GM12878 (cell line): ENCODE measurements at regions not wholly inside any gene's neighbourhood (a gene's known extent, or its start where the extent isn't known, plus 50 kb on each side); places are given as distances from the start of the nearest gene placed in this dataset.

Experiments used
- BMI1 ChIP-seq: fragments of 450-650 bp; IDR thresholded peaks from 2 replicates; pipeline ENCODE4 v1.6.1; 2016; ENCODE audit warnings: mild to moderate bottlenecking, moderate library complexity, borderline replicate concordance
- CTCF ChIP-seq, 3 experiments: IDR thresholded peaks in 2 of 3; conservative IDR thresholded peaks in 1 of 3; 2 replicates each; pipeline ENCODE4 v1.5.1; 2011; ENCODE audit warnings: low read depth in 3 of 3, low read length in 3 of 3, mild to moderate bottlenecking in 3 of 3, control low read depth in 2 of 3, moderate library complexity in 2 of 3, inconsistent platforms in 1 of 3, mixed read lengths in 1 of 3; ENCODE audit not compliant: control insufficient read depth in 2 of 3, insufficient read depth in 1 of 3; ENCODE audit errors: extremely low read depth in 1 of 3
- EP300 ChIP-seq, 2 experiments: fragments of 150-350 bp in 1 of 2; IDR thresholded peaks; 2 replicates each; pipeline ENCODE4 v1.6.1; 2011 to 2012; ENCODE audit warnings: low read depth in 2 of 2, low read length in 2 of 2, borderline replicate concordance in 1 of 2, improper control_type of control experiment in 1 of 2, inconsistent platforms in 1 of 2; ENCODE audit not compliant: control insufficient read depth in 1 of 2
- MEF2B ChIP-seq: fragments of 450-650 bp; IDR thresholded peaks from 2 replicates; pipeline ENCODE4 v1.6.1; 2018; ENCODE audit warnings: mild to moderate bottlenecking, moderate library complexity; ENCODE audit not compliant: partially characterized antibody, poor library complexity, severe bottlenecking
- POLR2A ChIP-seq: IDR thresholded peaks from 2 replicates; pipeline ENCODE4 v1.6.1; 2011; ENCODE audit warnings: low read depth, mild to moderate bottlenecking, low read length
- RCOR1 ChIP-seq: conservative IDR thresholded peaks from 2 replicates; pipeline ENCODE4 v1.6.1; 2012; ENCODE audit warnings: low read depth, low read length, improper control_type of control experiment
- ZNF384 ChIP-seq: IDR thresholded peaks from 2 replicates; pipeline ENCODE4 v1.6.1; 2012; ENCODE audit warnings: low read depth, mild to moderate bottlenecking, low read length, improper control_type of control experiment, borderline replicate concordance
- TF ChIP-seq, protein P1 (sequence below): fragments of 450-650 bp; IDR thresholded peaks from 2 replicates; pipeline ENCODE4 v1.6.1; 2018; ENCODE audit warnings: mild to moderate bottlenecking, low read depth, moderate library complexity; ENCODE audit not compliant: partially characterized antibody
- TF ChIP-seq, protein P2 (sequence below): fragments of 450-650 bp; IDR thresholded peaks from 2 replicates; pipeline ENCODE4 v1.6.1; 2014; ENCODE audit warnings: mild to moderate bottlenecking
- TF ChIP-seq, protein P3 (sequence below): fragments of 450-650 bp; IDR thresholded peaks from 2 replicates; pipeline ENCODE4 v1.6.1; 2016; ENCODE audit warnings: mild to moderate bottlenecking

DNA sequence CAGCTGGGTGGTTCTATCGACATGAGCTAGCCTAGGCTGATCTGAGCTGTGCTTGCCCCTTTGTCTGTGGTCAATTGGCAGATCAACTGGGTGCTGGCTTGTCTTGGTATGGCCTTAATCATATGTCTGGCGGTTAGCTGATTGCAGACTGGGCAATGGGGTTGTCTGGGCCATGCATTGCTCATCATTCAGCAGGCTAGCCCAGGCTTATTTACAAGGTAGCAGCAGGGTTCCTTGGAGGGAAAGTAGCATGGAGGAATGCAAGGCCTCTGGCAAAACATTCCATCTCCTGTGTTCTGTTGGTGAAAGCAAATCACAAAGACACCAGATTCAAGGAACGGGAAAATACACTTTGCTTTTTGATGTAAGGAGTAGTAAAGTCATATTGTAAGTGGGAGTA lies 84.0 kb upstream of the IVNS1ABP start:
- TF ChIP-seq CTCF (IDR thresholded peaks at IDR 0.05 in 2 of 3, conservative IDR thresholded peaks at IDR 0.05 in 1 of 3; ENCODE audit: control insufficient read depth in 2 of 3, extremely low read depth in 1 of 3, insufficient read depth in 1 of 3, low read depth in 3 of 3, low read length in 3 of 3): no peak
- TF ChIP-seq, protein P1, sequence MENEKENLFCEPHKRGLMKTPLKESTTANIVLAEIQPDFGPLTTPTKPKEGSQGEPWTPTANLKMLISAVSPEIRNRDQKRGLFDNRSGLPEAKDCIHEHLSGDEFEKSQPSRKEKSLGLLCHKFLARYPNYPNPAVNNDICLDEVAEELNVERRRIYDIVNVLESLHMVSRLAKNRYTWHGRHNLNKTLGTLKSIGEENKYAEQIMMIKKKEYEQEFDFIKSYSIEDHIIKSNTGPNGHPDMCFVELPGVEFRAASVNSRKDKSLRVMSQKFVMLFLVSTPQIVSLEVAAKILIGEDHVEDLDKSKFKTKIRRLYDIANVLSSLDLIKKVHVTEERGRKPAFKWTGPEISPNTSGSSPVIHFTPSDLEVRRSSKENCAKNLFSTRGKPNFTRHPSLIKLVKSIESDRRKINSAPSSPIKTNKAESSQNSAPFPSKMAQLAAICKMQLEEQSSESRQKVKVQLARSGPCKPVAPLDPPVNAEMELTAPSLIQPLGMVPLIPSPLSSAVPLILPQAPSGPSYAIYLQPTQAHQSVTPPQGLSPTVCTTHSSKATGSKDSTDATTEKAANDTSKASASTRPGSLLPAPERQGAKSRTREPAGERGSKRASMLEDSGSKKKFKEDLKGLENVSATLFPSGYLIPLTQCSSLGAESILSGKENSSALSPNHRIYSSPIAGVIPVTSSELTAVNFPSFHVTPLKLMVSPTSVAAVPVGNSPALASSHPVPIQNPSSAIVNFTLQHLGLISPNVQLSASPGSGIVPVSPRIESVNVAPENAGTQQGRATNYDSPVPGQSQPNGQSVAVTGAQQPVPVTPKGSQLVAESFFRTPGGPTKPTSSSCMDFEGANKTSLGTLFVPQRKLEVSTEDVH: no peak
- no peak for TF ChIP-seq EP300 (IDR thresholded peaks at IDR 0.05; ENCODE audit: borderline replicate concordance in 1 of 2, control insufficient read depth in 1 of 2, low read depth in 2 of 2, low read length in 2 of 2)
- TF ChIP-seq ZNF384: no peak
- no peak for TF ChIP-seq RCOR1
- no peak for TF ChIP-seq POLR2A
- TF ChIP-seq BMI1: no peak
- TF ChIP-seq, protein P2, sequence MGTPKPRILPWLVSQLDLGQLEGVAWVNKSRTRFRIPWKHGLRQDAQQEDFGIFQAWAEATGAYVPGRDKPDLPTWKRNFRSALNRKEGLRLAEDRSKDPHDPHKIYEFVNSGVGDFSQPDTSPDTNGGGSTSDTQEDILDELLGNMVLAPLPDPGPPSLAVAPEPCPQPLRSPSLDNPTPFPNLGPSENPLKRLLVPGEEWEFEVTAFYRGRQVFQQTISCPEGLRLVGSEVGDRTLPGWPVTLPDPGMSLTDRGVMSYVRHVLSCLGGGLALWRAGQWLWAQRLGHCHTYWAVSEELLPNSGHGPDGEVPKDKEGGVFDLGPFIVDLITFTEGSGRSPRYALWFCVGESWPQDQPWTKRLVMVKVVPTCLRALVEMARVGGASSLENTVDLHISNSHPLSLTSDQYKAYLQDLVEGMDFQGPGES: no peak
- TF ChIP-seq MEF2B: no peak
- TF ChIP-seq, protein P3, sequence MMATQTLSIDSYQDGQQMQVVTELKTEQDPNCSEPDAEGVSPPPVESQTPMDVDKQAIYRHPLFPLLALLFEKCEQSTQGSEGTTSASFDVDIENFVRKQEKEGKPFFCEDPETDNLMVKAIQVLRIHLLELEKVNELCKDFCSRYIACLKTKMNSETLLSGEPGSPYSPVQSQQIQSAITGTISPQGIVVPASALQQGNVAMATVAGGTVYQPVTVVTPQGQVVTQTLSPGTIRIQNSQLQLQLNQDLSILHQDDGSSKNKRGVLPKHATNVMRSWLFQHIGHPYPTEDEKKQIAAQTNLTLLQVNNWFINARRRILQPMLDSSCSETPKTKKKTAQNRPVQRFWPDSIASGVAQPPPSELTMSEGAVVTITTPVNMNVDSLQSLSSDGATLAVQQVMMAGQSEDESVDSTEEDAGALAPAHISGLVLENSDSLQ: no peak
